ENCODE measurements at regions not wholly inside any gene's neighbourhood (a gene's known extent, or its start where the extent isn't known, plus 50 kb on each side); places are given as distances from the start of the nearest gene placed in this dataset.

DNA sequence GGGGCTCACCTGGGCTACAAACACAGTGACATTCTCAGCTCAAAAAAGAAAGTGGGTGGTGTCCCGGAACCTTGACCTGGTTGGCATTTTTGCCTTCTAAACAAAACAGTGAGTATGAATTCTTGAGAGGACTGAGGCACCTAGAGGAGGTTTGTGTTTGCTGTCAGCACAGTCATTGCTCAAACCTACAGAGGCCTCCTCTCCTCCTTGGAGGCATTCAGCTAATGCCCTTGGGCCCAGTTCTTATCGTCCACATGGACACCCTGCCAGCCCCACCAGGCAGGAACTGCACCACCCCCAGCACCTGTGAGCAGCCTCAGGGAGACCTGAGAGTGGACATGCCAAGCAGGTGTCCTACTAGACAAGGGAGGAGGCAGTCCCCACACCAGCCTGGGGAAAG, 156.7 kb downstream of the SYK start (continued):
- TF ChIP-seq, protein P1, sequence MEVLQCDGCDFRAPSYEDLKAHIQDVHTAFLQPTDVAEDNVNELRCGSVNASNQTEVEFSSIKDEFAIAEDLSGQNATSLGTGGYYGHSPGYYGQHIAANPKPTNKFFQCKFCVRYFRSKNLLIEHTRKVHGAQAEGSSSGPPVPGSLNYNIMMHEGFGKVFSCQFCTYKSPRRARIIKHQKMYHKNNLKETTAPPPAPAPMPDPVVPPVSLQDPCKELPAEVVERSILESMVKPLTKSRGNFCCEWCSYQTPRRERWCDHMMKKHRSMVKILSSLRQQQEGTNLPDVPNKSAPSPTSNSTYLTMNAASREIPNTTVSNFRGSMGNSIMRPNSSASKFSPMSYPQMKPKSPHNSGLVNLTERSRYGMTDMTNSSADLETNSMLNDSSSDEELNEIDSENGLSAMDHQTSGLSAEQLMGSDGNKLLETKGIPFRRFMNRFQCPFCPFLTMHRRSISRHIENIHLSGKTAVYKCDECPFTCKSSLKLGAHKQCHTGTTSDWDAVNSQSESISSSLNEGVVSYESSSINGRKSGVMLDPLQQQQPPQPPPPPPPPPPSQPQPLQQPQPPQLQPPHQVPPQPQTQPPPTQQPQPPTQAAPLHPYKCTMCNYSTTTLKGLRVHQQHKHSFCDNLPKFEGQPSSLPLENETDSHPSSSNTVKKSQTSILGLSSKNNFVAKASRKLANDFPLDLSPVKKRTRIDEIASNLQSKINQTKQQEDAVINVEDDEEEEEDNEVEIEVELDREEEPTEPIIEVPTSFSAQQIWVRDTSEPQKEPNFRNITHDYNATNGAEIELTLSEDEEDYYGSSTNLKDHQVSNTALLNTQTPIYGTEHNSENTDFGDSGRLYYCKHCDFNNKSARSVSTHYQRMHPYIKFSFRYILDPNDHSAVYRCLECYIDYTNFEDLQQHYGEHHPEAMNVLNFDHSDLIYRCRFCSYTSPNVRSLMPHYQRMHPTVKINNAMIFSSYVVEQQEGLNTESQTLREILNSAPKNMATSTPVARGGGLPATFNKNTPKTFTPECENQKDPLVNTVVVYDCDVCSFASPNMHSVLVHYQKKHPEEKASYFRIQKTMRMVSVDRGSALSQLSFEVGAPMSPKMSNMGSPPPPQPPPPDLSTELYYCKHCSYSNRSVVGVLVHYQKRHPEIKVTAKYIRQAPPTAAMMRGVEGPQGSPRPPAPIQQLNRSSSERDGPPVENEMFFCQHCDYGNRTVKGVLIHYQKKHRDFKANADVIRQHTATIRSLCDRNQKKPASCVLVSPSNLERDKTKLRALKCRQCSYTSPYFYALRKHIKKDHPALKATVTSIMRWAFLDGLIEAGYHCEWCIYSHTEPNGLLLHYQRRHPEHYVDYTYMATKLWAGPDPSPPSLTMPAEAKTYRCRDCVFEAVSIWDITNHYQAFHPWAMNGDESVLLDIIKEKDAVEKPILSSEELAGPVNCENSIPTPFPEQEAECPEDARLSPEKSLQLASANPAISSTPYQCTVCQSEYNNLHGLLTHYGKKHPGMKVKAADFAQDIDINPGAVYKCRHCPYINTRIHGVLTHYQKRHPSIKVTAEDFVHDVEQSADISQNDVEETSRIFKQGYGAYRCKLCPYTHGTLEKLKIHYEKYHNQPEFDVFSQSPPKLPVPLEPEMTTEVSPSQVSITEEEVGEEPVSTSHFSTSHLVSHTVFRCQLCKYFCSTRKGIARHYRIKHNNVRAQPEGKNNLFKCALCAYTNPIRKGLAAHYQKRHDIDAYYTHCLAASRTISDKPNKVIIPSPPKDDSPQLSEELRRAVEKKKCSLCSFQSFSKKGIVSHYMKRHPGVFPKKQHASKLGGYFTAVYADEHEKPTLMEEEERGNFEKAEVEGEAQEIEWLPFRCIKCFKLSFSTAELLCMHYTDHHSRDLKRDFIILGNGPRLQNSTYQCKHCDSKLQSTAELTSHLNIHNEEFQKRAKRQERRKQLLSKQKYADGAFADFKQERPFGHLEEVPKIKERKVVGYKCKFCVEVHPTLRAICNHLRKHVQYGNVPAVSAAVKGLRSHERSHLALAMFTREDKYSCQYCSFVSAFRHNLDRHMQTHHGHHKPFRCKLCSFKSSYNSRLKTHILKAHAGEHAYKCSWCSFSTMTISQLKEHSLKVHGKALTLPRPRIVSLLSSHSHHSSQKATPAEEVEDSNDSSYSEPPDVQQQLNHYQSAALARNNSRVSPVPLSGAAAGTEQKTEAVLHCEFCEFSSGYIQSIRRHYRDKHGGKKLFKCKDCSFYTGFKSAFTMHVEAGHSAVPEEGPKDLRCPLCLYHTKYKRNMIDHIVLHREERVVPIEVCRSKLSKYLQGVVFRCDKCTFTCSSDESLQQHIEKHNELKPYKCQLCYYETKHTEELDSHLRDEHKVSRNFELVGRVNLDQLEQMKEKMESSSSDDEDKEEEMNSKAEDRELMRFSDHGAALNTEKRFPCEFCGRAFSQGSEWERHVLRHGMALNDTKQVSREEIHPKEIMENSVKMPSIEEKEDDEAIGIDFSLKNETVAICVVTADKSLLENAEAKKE (CRISPR knock-in tag; IDR thresholded peaks at IDR 0.05), result no peak
- TF ChIP-seq CTCF (conservative IDR thresholded peaks at IDR 0.05; ENCODE audit: low read depth in 2 of 2), result no peak
- no peak for TF ChIP-seq CREB1 (CRISPR knock-in tag; IDR thresholded peaks at IDR 0.05; ENCODE audit: low read depth)
- TF ChIP-seq EZH2phosphoT487 (IDR thresholded peaks at IDR 0.05; ENCODE audit: unreplicated experiment), result no peak
- TF ChIP-seq ZNF114 (CRISPR knock-in tag; IDR thresholded peaks at IDR 0.05), result no peak
- TF ChIP-seq POLR2AphosphoS5 (IDR thresholded peaks at IDR 0.05; ENCODE audit: low read depth), result no peak
- TF ChIP-seq ETS1 (IDR thresholded peaks at IDR 0.05), result no peak
- TF ChIP-seq ZNF331 (CRISPR knock-in tag; IDR thresholded peaks at IDR 0.05; ENCODE audit: low read depth), result no peak
- no peak for TF ChIP-seq EZH2 (IDR thresholded peaks at IDR 0.05; ENCODE audit: low read depth, unreplicated experiment)
